Osteocyte (in vitro differentiated cells): ENCODE measurements at regions not wholly inside any gene's neighbourhood (a gene's known extent, or its start where the extent isn't known, plus 50 kb on each side); places are given as distances from the start of the nearest gene placed in this dataset.

Source experiments
- DNase-seq: peaks from one replicate; pipeline ENCODE4 v3.0.0; 2021; ENCODE audit warnings: mixed read lengths; ENCODE audit not compliant: unreplicated experiment; ENCODE audit errors: extremely low spot score
- H3K27ac Mint-ChIP-seq: one replicate; pipeline ENCODE4 v1.8.0; 2021; ENCODE audit warnings: mild to moderate bottlenecking, mixed read lengths; ENCODE audit not compliant: unreplicated experiment
- H3K27me3 Mint-ChIP-seq: one replicate; pipeline ENCODE4 v1.8.0; 2021; ENCODE audit warnings: mixed read lengths; ENCODE audit not compliant: unreplicated experiment
- H3K36me3 Mint-ChIP-seq: one replicate; pipeline ENCODE4 v1.8.0; 2021; ENCODE audit warnings: mixed read lengths; ENCODE audit not compliant: unreplicated experiment
- H3K4me1 Mint-ChIP-seq: one replicate; pipeline ENCODE4 v1.8.0; 2021; ENCODE audit warnings: mixed read lengths; ENCODE audit not compliant: unreplicated experiment
- H3K4me3 Mint-ChIP-seq: one replicate; pipeline ENCODE4 v1.8.0; 2021; ENCODE audit warnings: mild to moderate bottlenecking, moderate library complexity, mixed read lengths; ENCODE audit not compliant: unreplicated experiment
- H3K9me3 Mint-ChIP-seq: one replicate; pipeline ENCODE4 v1.8.0; 2021; ENCODE audit warnings: mixed read lengths; ENCODE audit not compliant: unreplicated experiment
- TF ChIP-seq, protein P1 (sequence below): fragments of 200-600 bp; sonication (generic); IDR thresholded peaks from 2 replicates; pipeline ENCODE4 v1.5.0; 2021; ENCODE audit warnings: antibody characterized with exemption, mild to moderate bottlenecking, moderate library complexity

DNA sequence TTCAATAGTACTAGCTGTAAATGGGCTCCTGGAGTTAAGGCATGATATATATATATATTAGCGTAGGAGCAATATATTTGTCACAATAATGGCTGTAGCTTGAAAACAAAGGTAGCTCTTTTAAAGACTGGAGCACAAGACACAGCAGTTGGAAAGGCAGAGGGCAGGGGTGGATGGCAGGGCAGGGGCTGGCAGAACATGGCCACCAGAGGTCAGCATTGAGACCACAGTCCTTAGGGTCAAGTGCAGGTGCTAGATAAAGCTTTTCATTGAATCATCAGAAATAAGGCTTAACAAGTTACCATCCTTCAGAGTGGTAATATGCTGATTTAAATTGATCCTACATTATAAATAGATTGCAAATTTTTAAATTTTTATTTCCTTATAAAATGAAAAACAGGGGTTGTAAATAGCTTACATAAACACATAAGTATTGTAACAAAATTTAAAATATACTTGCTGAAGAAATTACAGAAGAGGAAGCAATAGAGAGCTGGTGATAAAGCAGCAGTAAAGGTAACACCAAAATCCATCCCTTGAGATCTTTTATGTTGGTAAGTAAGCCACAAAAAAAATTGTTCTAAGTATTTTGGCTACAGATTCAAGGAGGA lies 161.2 kb upstream of the PIEZO2 start:
- Mint-ChIP-seq H3K27ac (no peak overlapping the region), H3K36me3 (peaks cover 4% of the 10 kb centered on the region), H3K9me3 (no peaks in the 10 kb centered on the region), H3K4me3 (no peak overlapping the region), H3K4me1 (no peaks in the 10 kb centered on the region), H3K27me3 (no peaks in the 10 kb centered on the region)
- DNase-seq, result no peak
- TF ChIP-seq, protein P1, sequence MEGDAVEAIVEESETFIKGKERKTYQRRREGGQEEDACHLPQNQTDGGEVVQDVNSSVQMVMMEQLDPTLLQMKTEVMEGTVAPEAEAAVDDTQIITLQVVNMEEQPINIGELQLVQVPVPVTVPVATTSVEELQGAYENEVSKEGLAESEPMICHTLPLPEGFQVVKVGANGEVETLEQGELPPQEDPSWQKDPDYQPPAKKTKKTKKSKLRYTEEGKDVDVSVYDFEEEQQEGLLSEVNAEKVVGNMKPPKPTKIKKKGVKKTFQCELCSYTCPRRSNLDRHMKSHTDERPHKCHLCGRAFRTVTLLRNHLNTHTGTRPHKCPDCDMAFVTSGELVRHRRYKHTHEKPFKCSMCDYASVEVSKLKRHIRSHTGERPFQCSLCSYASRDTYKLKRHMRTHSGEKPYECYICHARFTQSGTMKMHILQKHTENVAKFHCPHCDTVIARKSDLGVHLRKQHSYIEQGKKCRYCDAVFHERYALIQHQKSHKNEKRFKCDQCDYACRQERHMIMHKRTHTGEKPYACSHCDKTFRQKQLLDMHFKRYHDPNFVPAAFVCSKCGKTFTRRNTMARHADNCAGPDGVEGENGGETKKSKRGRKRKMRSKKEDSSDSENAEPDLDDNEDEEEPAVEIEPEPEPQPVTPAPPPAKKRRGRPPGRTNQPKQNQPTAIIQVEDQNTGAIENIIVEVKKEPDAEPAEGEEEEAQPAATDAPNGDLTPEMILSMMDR, result peak; percentile 81

DNA sequence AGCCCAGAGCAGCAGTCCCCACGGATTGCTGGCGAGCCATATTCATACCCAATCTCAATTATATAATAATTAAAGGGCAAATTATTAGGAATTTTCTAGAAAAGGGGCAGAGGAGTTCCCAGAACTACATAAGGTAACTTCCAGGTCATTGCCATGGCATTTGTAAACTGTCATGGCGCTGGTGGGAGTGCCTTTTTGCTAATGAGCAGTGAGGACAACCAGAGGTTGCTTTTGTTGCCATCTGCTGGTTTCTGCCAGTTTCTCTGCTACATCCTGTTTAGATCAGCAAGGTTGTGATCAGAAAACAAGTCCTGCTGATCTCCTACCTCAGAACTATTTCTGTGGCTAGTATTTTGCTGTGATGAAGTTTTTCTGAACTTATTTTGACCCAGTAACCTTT lies 159.8 kb upstream of the PIEZO2 start:
- peaks cover 4% of the 10 kb centered on the region for H3K9me3 Mint-ChIP-seq
- H3K27ac Mint-ChIP-seq, result no peak overlapping the region
- peaks cover under 1% of the 10 kb centered on the region for H3K36me3 Mint-ChIP-seq
- H3K4me1 Mint-ChIP-seq, result no peaks in the 10 kb centered on the region
- no peak for DNase-seq
- TF ChIP-seq, protein P1, result peak; percentile 46
- H3K4me3 Mint-ChIP-seq, result no peak overlapping the region
- no peaks in the 10 kb centered on the region for H3K27me3 Mint-ChIP-seq

DNA sequence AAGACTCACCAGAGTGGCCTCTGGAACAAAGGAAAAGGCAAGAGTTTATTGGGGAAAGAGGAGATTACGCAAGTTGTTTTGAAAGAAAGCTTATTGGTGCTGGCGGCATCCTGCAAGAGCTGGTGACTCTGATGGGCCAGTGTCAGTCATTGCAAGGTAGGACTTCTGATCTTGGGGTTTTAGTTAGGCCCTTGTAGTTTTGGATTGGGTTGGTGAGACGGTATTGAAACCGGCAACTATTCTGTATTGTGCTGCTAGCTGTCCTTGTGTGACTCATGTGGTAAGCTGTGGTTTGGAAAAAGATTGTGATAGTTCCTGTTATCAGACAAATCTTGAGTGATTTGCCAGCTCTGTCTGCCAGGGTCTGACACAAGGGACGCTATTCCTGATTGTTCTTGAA lies 159.1 kb upstream of the PIEZO2 start:
- Mint-ChIP-seq H3K27ac (no peak overlapping the region), H3K9me3 (peaks cover 11% of the 10 kb centered on the region), H3K27me3 (no peaks in the 10 kb centered on the region), H3K4me3 (no peak overlapping the region), H3K36me3 (peaks cover under 1% of the 10 kb centered on the region), H3K4me1 (no peaks in the 10 kb centered on the region)
- DNase-seq, result no peak
- TF ChIP-seq, protein P1, result no peak

DNA sequence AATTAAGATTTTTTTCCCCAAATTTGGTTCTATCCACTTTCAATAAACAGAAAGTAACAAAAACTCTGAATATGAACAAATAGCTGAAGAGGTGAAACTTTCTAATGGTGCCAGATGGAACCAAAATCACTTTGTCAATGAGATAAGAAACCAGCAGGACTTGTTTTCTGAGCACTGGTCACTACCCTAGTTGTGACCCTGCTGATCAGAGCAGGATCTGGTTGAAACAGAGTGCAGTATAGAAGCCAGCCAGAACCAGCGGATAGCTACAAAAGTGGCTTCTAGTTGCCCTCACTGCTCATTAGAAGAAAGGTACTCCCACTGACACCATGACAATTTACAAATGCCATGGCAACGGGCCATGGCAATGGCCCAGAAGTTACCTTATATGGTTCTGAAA lies 158.3 kb upstream of the PIEZO2 start:
- Mint-ChIP-seq H3K4me3 (no peak overlapping the region), H3K4me1 (no peaks in the 10 kb centered on the region), H3K36me3 (peaks cover 3% of the 10 kb centered on the region), H3K27me3 (no peaks in the 10 kb centered on the region), H3K9me3 (peaks cover 15% of the 10 kb centered on the region), H3K27ac (no peak overlapping the region)
- DNase-seq, result no peak
- TF ChIP-seq, protein P1, result no peak

DNA sequence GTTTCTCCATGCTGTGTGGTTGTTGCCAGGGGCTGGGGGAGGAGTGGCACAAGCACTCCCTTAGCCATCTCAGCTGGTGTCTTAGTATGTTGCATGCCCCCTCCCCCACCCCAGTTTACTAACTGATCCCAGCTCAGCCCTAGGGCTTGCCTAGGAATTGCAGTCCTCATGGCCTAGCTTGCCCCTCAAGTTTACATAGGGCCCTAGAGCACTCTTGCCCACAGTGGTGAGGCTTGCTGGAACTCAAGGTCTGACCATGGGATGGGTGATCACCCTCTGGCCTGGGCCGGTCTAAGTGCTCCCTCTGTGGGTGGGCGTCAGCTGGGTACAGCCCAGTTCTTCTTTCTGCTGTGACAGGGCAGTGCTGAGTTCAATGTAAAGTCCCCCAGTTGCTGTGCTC lies 156.1 kb upstream of the PIEZO2 start:
- peaks cover 8% of the 10 kb centered on the region for H3K36me3 Mint-ChIP-seq
- TF ChIP-seq, protein P1, result no peak
- no peak overlapping the region for H3K4me3 Mint-ChIP-seq
- no peak overlapping the region for H3K27ac Mint-ChIP-seq
- H3K9me3 Mint-ChIP-seq, result peaks cover 36% of the 10 kb centered on the region
- no peak for DNase-seq
- no peaks in the 10 kb centered on the region for H3K27me3 Mint-ChIP-seq
- no peaks in the 10 kb centered on the region for H3K4me1 Mint-ChIP-seq
